Kidney (tissue), 13 donors: ENCODE measurements at regions not wholly inside any gene's neighbourhood (a gene's known extent, or its start where the extent isn't known, plus 50 kb on each side); places are given as distances from the start of the nearest gene placed in this dataset.

ENCODE experiments used
- DNase-seq, 5 donors: peaks; one replicate each; pipeline ENCODE4 v3.0.0-alpha.2; 2013 to 2020
- FAIRE-seq: peaks from 2 replicates; lab custom pipeline; 2012; peaks lifted over from hg19 to GRCh38; lab: Jason Lieb, UNC
- H3K27ac ChIP-seq, 2 donors: one replicate each; pipeline ENCODE4 v1.7.0; 2013; ENCODE audit warnings: low read depth in 2 of 2, low read length in 2 of 2, inconsistent platforms in 1 of 2
- H3K27me3 ChIP-seq: one replicate; pipeline ENCODE4 v1.7.1; 2013; ENCODE audit warnings: low read length, inconsistent platforms; ENCODE audit not compliant: control insufficient read depth, insufficient read depth
- H3K36me3 ChIP-seq, 3 donors: one replicate each; pipeline versions ENCODE4 v1.7.0 to v1.7.1; 2013; ENCODE audit warnings: low read length in 3 of 3, control low read depth in 1 of 3, inconsistent platforms in 1 of 3; ENCODE audit not compliant: insufficient read depth in 3 of 3, control insufficient read depth in 2 of 3
- H3K4me1 ChIP-seq, 3 donors: one replicate each; pipeline versions ENCODE4 v1.7.0 to v1.7.1; 2013; ENCODE audit warnings: low read length in 3 of 3, inconsistent platforms in 1 of 3, low read depth in 1 of 3; ENCODE audit not compliant: control insufficient read depth in 2 of 3, insufficient read depth in 2 of 3
- H3K4me3 ChIP-seq, 3 donors: one replicate each; pipeline versions ENCODE4 v1.7.0 to v1.8.1; 2013; ENCODE audit warnings: low read length in 3 of 3, control low read depth in 1 of 3, inconsistent platforms in 1 of 3
- H3K9ac ChIP-seq, 3 donors: one replicate each; pipeline versions ENCODE4 v1.7.0 to v1.7.1; 2013; ENCODE audit warnings: low read length in 3 of 3, control low read depth in 1 of 3, inconsistent platforms in 1 of 3
- H3K9me3 ChIP-seq, 3 donors: one replicate each; pipeline versions ENCODE4 v1.7.0 to v1.7.1; 2013; ENCODE audit warnings: low read length in 3 of 3, control low read depth in 1 of 3, inconsistent platforms in 1 of 3; ENCODE audit not compliant: control insufficient read depth in 2 of 3, insufficient read depth in 1 of 3
- CTCF ChIP-seq: IDR thresholded peaks from 3 replicates; pipeline ENCODE4 v1.5.1; 2012; ENCODE audit warnings: mild to moderate bottlenecking, moderate library complexity, borderline replicate concordance; ENCODE audit not compliant: insufficient read depth; ENCODE audit errors: extremely low read depth
- intact Hi-C: fragments of 100-400 bp; cut with DNase I; formaldehyde crosslinking; loops from one replicate; pipeline ENCODE4 v1.11.1; 2022
- donor health status: control.
- donor health status: control.
- donor health status: control.
- donor health status: control.
- donor health status: control.
- donor health status: DM: yes; HTN: yes; CAD: no.
- donor health status: Normal renal cell carcinoma (clear cell type).

DNA sequence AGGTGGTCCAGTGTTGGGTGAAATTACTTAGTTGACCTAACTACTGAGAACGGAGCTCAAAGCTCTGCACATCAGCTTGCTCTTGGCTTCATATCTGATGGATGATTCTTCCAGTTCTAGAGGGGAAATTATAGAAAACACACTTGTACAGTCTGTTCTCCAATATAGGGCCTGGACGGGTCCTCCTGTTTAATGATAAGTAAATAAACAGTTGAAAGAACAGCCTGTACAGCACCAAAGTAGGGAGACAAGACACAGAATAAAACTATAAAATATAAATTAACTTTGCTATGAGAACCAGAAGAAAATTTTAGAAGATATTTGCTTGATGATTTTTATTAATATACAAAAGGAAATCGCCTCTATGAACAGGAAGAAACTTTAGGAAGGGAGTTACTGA, 271.7 kb downstream of the STK31 start:
- Histone ChIP-seq H3K36me3 (no peaks in the 10 kb centered on the region), H3K9me3 (peaks cover 0 to 6% (median 0%) of the 10 kb centered on the region in 3 donors), H3K4me1 (no peaks in the 10 kb centered on the region), H3K27ac (no peak overlapping the region), H3K4me3 (no peak overlapping the region), H3K27me3 (no peaks in the 10 kb centered on the region), H3K9ac (no peak overlapping the region)
- DNase-seq (no peak), FAIRE-seq (no peak)
- intact Hi-C loops = no loop called here
- TF ChIP-seq CTCF = no peak

- no peak for FAIRE-seq
- H3K4me3 ChIP-seq = no peak overlapping the region
- H3K9me3 ChIP-seq = no peaks in the 10 kb centered on the region
- H3K27me3 ChIP-seq = no peaks in the 10 kb centered on the region
- H3K9ac ChIP-seq = no peak overlapping the region
- no peak overlapping the region for H3K27ac ChIP-seq
- intact Hi-C loops = no loop called here
- no peaks in the 10 kb centered on the region for H3K36me3 ChIP-seq
- no peak for TF ChIP-seq CTCF
- DNase-seq = no peak
- H3K4me1 ChIP-seq = no peaks in the 10 kb centered on the region
Observed at GRCh38 chr7:24005517-24005916, 278.5 kb upstream of the NPY start.

DNA sequence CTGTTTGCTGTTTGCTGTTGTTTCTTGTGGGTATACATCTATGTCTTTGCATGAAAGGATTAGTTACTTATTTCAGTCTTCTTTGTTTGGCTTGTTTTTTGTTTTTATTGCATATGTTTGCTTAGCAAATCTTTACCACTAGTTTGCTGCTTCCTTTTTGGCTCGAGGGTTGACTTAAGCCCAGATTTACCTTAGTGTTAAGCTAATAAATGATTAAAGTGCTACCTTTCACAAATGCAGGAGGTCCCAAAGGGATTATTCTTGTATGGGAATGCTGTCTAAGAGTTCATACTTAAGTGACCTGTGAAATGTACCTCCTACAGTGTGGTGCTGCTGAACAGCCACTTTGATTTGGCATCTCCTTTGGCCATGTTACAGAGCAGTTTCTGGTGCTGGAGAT, 273.5 kb upstream of the NPY start:
- no peak for FAIRE-seq
- no peak for TF ChIP-seq CTCF
- intact Hi-C loops = no loop called here
- Histone ChIP-seq H3K36me3 (no peaks in the 10 kb centered on the region), H3K4me1 (no peaks in the 10 kb centered on the region), H3K27ac (no peak overlapping the region), H3K9ac (no peak overlapping the region), H3K9me3 (no peaks in the 10 kb centered on the region), H3K27me3 (no peaks in the 10 kb centered on the region), H3K4me3 (no peak overlapping the region)
- DNase-seq = no peak

GRCh38 chr7:24017519-24017918, 266.5 kb upstream of the NPY start:
- FAIRE-seq = no peak

More at GRCh38 chr7:24017519-24017918, 266.5 kb upstream of the NPY start:
- Histone ChIP-seq H3K9me3 (peaks cover 0 to 2% (median 0%) of the 10 kb centered on the region in 3 donors), H3K27me3 (no peaks in the 10 kb centered on the region), H3K4me3 (no peak overlapping the region), H3K27ac (no peak overlapping the region), H3K36me3 (no peaks in the 10 kb centered on the region), H3K4me1 (no peaks in the 10 kb centered on the region), H3K9ac (no peak overlapping the region)
- no peak for TF ChIP-seq CTCF
- intact Hi-C loops = no loop called here
- no peak for DNase-seq
